ENCODE measurements at regions not wholly inside any gene's neighbourhood (a gene's known extent, or its start where the extent isn't known, plus 50 kb on each side); places are given as distances from the start of the nearest gene placed in this dataset.

GRCh38 chr7:136513744-136514143, 354.7 kb upstream of the CHRM2 start:
- TF ChIP-seq CTCF (conservative IDR thresholded peaks at IDR 0.05; ENCODE audit: low read depth, low read length) (no peak), EZH2 (IDR thresholded peaks at IDR 0.05; ENCODE audit: borderline replicate concordance, low read depth, low read length, poor library complexity, severe bottlenecking) (no peak)

All from A673 (cell line).